ENCODE measurements at regions not wholly inside any gene's neighbourhood (a gene's known extent, or its start where the extent isn't known, plus 50 kb on each side); places are given as distances from the start of the nearest gene placed in this dataset.

- H2BK15ac ChIP-seq (ENCODE audit: low read length), result no peak overlapping the region
- no peak overlapping the region for H3K4me2 ChIP-seq (ENCODE audit: insufficient read depth in 1 of 2, low read depth in 2 of 2, low read length in 2 of 2)
- POLR2A ChIA-PET (ENCODE audit: partially characterized antibody), result no interaction called here
- no peak overlapping the region for H3K27ac ChIP-seq (ENCODE audit: low read depth, low read length)
- no peak overlapping the region for H2AK5ac ChIP-seq (ENCODE audit: low read depth, low read length)
- no peak overlapping the region for H2BK5ac ChIP-seq (ENCODE audit: low read depth, low read length)
- H4K20me1 ChIP-seq (replicated peaks in 1 of 2; ENCODE audit: control insufficient read depth in 1 of 2, insufficient read depth in 2 of 2, low read length in 2 of 2), result no peaks in the 10 kb centered on the region
- H3K4me1 ChIP-seq (replicated peaks in 1 of 4; ENCODE audit: control insufficient read depth in 3 of 4, insufficient read depth in 4 of 4, low read length in 3 of 4), result no peaks in the 10 kb centered on the region; a peak in 1 of 7 replicates
- no peak overlapping the region for H3K4ac ChIP-seq (replicated peaks; ENCODE audit: insufficient read length, low read depth, low read length)
- H3K23ac ChIP-seq (ENCODE audit: insufficient read length), result no peak overlapping the region
- no peaks in the 10 kb centered on the region for H3K9me3 ChIP-seq (ENCODE audit: insufficient read depth in 2 of 2, low read depth in 1 of 2, low read length in 1 of 2)
- WGBS, 2 experiments (ENCODE audit: extremely low coverage in 1 of 2, insufficient coverage in 1 of 2, insufficient read length in 1 of 2, insufficient replicate concordance in 2 of 2, low coverage in 1 of 2, low lambda C conversion rate in 2 of 2, missing lambda C conversion rate in 1 of 2), result 95% methylated on average over 2 of the region's 2 CpGs; no CpG with 5 or more reads in 1 of the 2 experiments
- H2BK120ac ChIP-seq (replicated peaks; ENCODE audit: low read depth, low read length), result no peak overlapping the region
- no peak overlapping the region for H4K91ac ChIP-seq (replicated peaks; ENCODE audit: insufficient read length, low read length)
- no peak overlapping the region for H4K8ac ChIP-seq (ENCODE audit: extremely low read depth, insufficient read depth, low read length)
- H2AFZ ChIP-seq (ENCODE audit: low read length), result no peak overlapping the region
- H3K36me3 ChIP-seq (ENCODE audit: control insufficient read depth in 2 of 4, insufficient read depth in 4 of 4, low read length in 3 of 4), result no peaks in the 10 kb centered on the region
- no peak overlapping the region for H2BK12ac ChIP-seq (ENCODE audit: low read depth, low read length)
- H3K18ac ChIP-seq (ENCODE audit: extremely low read depth, low read length), result no peak overlapping the region
- TF ChIP-seq JUN (IDR thresholded peaks at IDR 0.05; ENCODE audit: low read depth, low read length) (no peak), SP4 (IDR thresholded peaks at IDR 0.05; ENCODE audit: low read length) (no peak), BACH1 (IDR thresholded peaks at IDR 0.05; ENCODE audit: low read length) (no peak), CTCF (IDR thresholded peaks at IDR 0.05; ENCODE audit: control extremely low read depth in 1 of 3, insufficient read depth in 1 of 3, low read depth in 1 of 3, low read length in 3 of 3) (no peak), HDAC2 (IDR thresholded peaks at IDR 0.05; ENCODE audit: borderline replicate concordance in 1 of 2, low read depth in 2 of 2, low read length in 2 of 2) (no peak), MAFK (IDR thresholded peaks at IDR 0.05; ENCODE audit: low read depth, low read length) (no peak), TAF1 (IDR thresholded peaks at IDR 0.05; ENCODE audit: low read depth, low read length) (no peak)
- DNase-seq (ENCODE audit: low read depth in 1 of 2, low spot score in 2 of 2) (no peak), FAIRE-seq (no peak)
- no peak overlapping the region for H3K4me3 ChIP-seq (ENCODE audit: extremely low read depth in 1 of 4, insufficient read depth in 2 of 4, low read depth in 3 of 4, low read length in 4 of 4)
- no peak overlapping the region for H3K9ac ChIP-seq (replicated peaks in 1 of 4; ENCODE audit: extremely low read depth in 1 of 4, low read depth in 3 of 4, low read length in 3 of 4)
- H2BK20ac ChIP-seq (ENCODE audit: low read length), result no peak overlapping the region
- no peaks in the 10 kb centered on the region for H3K79me1 ChIP-seq (ENCODE audit: low read depth, low read length)
- no peaks in the 10 kb centered on the region for H3K27me3 ChIP-seq (replicated peaks in 1 of 4; ENCODE audit: control insufficient read depth in 3 of 4, extremely low read depth in 1 of 4, insufficient read depth in 3 of 4, low read length in 3 of 4)
- H3K79me2 ChIP-seq (ENCODE audit: control insufficient read depth in 1 of 2, insufficient read depth in 2 of 2, low read length in 2 of 2), result no peaks in the 10 kb centered on the region
- no peaks in the 10 kb centered on the region for H3K23me2 ChIP-seq (ENCODE audit: low read depth, low read length)
- no peak overlapping the region for H3K14ac ChIP-seq (ENCODE audit: insufficient read length)
- no peak overlapping the region for H4K5ac ChIP-seq (ENCODE audit: insufficient read length, low read depth, low read length)
- no peak overlapping the region for H3K56ac ChIP-seq (replicated peaks; ENCODE audit: insufficient read length, low read depth, low read length)
- CTCF ChIA-PET (ENCODE audit: partially characterized antibody), result interaction anchor here (0.7 to 2.0 kb wide), 4 partner anchors 16 to 74 kb away, joined by 3 to 6 read pairs (median 4); no protein-coding TSS in a partner anchor
Measured at GRCh38 chr2:88258208-88258607, 88.1 kb downstream of the THNSL2 start.

Data from H1 (cell line).